ENCODE measurements at regions not wholly inside any gene's neighbourhood (a gene's known extent, or its start where the extent isn't known, plus 50 kb on each side); places are given as distances from the start of the nearest gene placed in this dataset.

- TF ChIP-seq, protein P1, sequence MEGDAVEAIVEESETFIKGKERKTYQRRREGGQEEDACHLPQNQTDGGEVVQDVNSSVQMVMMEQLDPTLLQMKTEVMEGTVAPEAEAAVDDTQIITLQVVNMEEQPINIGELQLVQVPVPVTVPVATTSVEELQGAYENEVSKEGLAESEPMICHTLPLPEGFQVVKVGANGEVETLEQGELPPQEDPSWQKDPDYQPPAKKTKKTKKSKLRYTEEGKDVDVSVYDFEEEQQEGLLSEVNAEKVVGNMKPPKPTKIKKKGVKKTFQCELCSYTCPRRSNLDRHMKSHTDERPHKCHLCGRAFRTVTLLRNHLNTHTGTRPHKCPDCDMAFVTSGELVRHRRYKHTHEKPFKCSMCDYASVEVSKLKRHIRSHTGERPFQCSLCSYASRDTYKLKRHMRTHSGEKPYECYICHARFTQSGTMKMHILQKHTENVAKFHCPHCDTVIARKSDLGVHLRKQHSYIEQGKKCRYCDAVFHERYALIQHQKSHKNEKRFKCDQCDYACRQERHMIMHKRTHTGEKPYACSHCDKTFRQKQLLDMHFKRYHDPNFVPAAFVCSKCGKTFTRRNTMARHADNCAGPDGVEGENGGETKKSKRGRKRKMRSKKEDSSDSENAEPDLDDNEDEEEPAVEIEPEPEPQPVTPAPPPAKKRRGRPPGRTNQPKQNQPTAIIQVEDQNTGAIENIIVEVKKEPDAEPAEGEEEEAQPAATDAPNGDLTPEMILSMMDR (IDR thresholded peaks at IDR 0.05), result no peak
- TF ChIP-seq POLR2A (IDR thresholded peaks at IDR 0.05), result no peak
Observed at GRCh38 chr4:81592701-81593100, 121.0 kb upstream of the RASGEF1B start.
